ENCODE measurements at regions not wholly inside any gene's neighbourhood (a gene's known extent, or its start where the extent isn't known, plus 50 kb on each side); places are given as distances from the start of the nearest gene placed in this dataset.

DNA sequence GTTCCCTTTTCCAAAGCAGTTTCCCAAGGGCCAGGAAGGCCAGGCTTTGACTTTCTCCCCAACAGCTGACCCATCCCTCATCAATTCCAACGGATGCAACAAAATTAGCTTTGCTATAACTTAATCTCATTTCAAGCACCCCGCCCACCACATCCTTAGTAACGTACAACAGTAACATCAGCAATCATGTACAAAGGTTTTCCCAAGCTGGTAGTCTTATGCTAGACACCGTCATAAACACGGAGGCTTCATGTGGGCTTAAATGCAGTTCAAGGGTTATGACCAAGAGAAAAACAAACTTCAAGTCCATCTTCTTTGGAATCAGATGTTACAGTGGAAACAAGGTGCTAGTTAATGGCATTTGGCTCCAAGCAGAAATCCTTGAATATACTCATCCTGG lies 66.6 kb downstream of the EOMES start:
- TF ChIP-seq, protein P1, sequence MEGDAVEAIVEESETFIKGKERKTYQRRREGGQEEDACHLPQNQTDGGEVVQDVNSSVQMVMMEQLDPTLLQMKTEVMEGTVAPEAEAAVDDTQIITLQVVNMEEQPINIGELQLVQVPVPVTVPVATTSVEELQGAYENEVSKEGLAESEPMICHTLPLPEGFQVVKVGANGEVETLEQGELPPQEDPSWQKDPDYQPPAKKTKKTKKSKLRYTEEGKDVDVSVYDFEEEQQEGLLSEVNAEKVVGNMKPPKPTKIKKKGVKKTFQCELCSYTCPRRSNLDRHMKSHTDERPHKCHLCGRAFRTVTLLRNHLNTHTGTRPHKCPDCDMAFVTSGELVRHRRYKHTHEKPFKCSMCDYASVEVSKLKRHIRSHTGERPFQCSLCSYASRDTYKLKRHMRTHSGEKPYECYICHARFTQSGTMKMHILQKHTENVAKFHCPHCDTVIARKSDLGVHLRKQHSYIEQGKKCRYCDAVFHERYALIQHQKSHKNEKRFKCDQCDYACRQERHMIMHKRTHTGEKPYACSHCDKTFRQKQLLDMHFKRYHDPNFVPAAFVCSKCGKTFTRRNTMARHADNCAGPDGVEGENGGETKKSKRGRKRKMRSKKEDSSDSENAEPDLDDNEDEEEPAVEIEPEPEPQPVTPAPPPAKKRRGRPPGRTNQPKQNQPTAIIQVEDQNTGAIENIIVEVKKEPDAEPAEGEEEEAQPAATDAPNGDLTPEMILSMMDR (IDR thresholded peaks at IDR 0.05; ENCODE audit: insufficient read depth, low read length, poor library complexity, severe bottlenecking), result no peak
- TF ChIP-seq EZH2phosphoT487 (conservative IDR thresholded peaks at IDR 0.05; ENCODE audit: low read length), result no peak

Data from SU-DHL-6 (cell line).